NCI-H748 treated with DMSO at 0.1 percent for 48 hours (cell line): ENCODE measurements at regions not wholly inside any gene's neighbourhood (a gene's known extent, or its start where the extent isn't known, plus 50 kb on each side); places are given as distances from the start of the nearest gene placed in this dataset.

Experiments used
- DNase-seq: peaks from one replicate; lab custom pipeline; 2025; lab: John Stamatoyannopoulos, UW

- no peak for DNase-seq
Measured at GRCh38 chr7:46723742-46724141, 802.7 kb upstream of the IGFBP3 start.

- DNase-seq = no peak
Measured at GRCh38 chr7:46723003-46723402, 801.9 kb upstream of the IGFBP3 start.

GRCh38 chr7:46720761-46721160, 799.7 kb upstream of the IGFBP3 start:
- DNase-seq = no peak

GRCh38 chr7:46719616-46720015, 798.5 kb upstream of the IGFBP3 start:
- DNase-seq = no peak

GRCh38 chr7:46716926-46717325, 795.9 kb upstream of the IGFBP3 start:
- no peak for DNase-seq

GRCh38 chr7:46715579-46715978, 794.5 kb upstream of the IGFBP3 start:
- no peak for DNase-seq

GRCh38 chr7:46714904-46715303, 793.8 kb upstream of the IGFBP3 start:
- no peak for DNase-seq

GRCh38 chr7:46713868-46714596, 793.0 kb upstream of the IGFBP3 start:
- no peak for DNase-seq

GRCh38 chr7:46710927-46711326, 789.9 kb upstream of the IGFBP3 start:
- DNase-seq = no peak

GRCh38 chr7:46707973-46708372, 786.9 kb upstream of the IGFBP3 start:
- no peak for DNase-seq

GRCh38 chr7:46705386-46706255, 784.5 kb upstream of the IGFBP3 start:
- DNase-seq = no peak

- no peak for DNase-seq
Measured at GRCh38 chr7:46696741-46697140, 775.7 kb upstream of the IGFBP3 start.

GRCh38 chr7:46695051-46695708, 774.1 kb upstream of the IGFBP3 start:
- DNase-seq = no peak

- no peak for DNase-seq
Measured at GRCh38 chr7:46694058-46694457, 773.0 kb upstream of the IGFBP3 start.

- no peak for DNase-seq
Measured at GRCh38 chr7:46687203-46687602, 766.1 kb upstream of the IGFBP3 start.

- DNase-seq = no peak
Measured at GRCh38 chr7:46685051-46685450, 764.0 kb upstream of the IGFBP3 start.

GRCh38 chr7:46682836-46683624, 762.0 kb upstream of the IGFBP3 start:
- no peak for DNase-seq

- no peak for DNase-seq
Measured at GRCh38 chr7:46681865-46682503, 760.9 kb upstream of the IGFBP3 start.

- DNase-seq = no peak
Measured at GRCh38 chr7:46680147-46680546, 759.1 kb upstream of the IGFBP3 start.

- no peak for DNase-seq
Measured at GRCh38 chr7:46679671-46680070, 758.6 kb upstream of the IGFBP3 start.

GRCh38 chr7:46678421-46678820, 757.3 kb upstream of the IGFBP3 start:
- no peak for DNase-seq

- no peak for DNase-seq
Measured at GRCh38 chr7:46675456-46675855, 754.4 kb upstream of the IGFBP3 start.
